MCF 10A (cell line): ENCODE measurements at regions not wholly inside any gene's neighbourhood (a gene's known extent, or its start where the extent isn't known, plus 50 kb on each side); places are given as distances from the start of the nearest gene placed in this dataset.

Experiments used
- BruUV-seq: library from RNA; stranded (reverse); fragments of 400-500 nt; replicated peaks from 2 replicates; lab custom pipeline; 2021; lab: Mats Ljungman, UMichigan
- CTCF ChIA-PET: fragments of 300-600 bp; sonication (Branson Sonifier 250); formaldehyde crosslinking; extraction: SDS; loops from one replicate; lab custom pipeline; 2021; ENCODE audit warnings: antibody characterized with exemption, inconsistent platforms; lab: Yijun Ruan, JAX
- POLR2A ChIA-PET: fragments of 300-600, 350-650 bp; sonication (Branson Sonifier 250); formaldehyde crosslinking; extraction: SDS; loops from one replicate; lab custom pipeline; 2020; ENCODE audit warnings: antibody characterized with exemption, inconsistent platforms; lab: Yijun Ruan, JAX
- DNase-seq: peaks from one replicate; pipeline ENCODE4 v3.0.0-alpha.2; 2018; ENCODE audit not compliant: unreplicated experiment
- H3K27ac Mint-ChIP-seq: one replicate; pipeline ENCODE4 v1.8.0; 2022; ENCODE audit warnings: mild to moderate bottlenecking, low read depth, mixed read lengths; ENCODE audit not compliant: unreplicated experiment
- H3K27me3 Mint-ChIP-seq: one replicate; pipeline ENCODE4 v1.8.0; 2022; ENCODE audit warnings: mixed read lengths; ENCODE audit not compliant: insufficient read depth, unreplicated experiment
- H3K36me3 Mint-ChIP-seq: one replicate; pipeline ENCODE4 v1.8.0; 2022; ENCODE audit warnings: mild to moderate bottlenecking, moderate library complexity, mixed read lengths; ENCODE audit not compliant: insufficient read depth, unreplicated experiment
- H3K4me1 Mint-ChIP-seq: one replicate; pipeline ENCODE4 v1.8.0; 2022; ENCODE audit warnings: mixed read lengths; ENCODE audit not compliant: insufficient read depth, unreplicated experiment
- H3K4me3 Mint-ChIP-seq: one replicate; pipeline ENCODE4 v1.8.0; 2022; ENCODE audit warnings: mild to moderate bottlenecking, moderate library complexity, mixed read lengths; ENCODE audit not compliant: unreplicated experiment
- H3K9me3 Mint-ChIP-seq: one replicate; pipeline ENCODE4 v1.8.0; 2022; ENCODE audit warnings: mixed read lengths; ENCODE audit not compliant: unreplicated experiment
- intact Hi-C: fragments of 100-400 bp; cut with micrococcal nuclease; formaldehyde crosslinking; loops from 2 replicates; pipeline ENCODE4 v1.14.1; 2022
- TF ChIP-seq, protein P1 (sequence below): fragments of 200-600 bp; IDR thresholded peaks from one replicate; pipeline ENCODE4 v1.8.0; 2022; ENCODE audit warnings: antibody characterized with exemption, mild to moderate bottlenecking; ENCODE audit not compliant: unreplicated experiment

DNA sequence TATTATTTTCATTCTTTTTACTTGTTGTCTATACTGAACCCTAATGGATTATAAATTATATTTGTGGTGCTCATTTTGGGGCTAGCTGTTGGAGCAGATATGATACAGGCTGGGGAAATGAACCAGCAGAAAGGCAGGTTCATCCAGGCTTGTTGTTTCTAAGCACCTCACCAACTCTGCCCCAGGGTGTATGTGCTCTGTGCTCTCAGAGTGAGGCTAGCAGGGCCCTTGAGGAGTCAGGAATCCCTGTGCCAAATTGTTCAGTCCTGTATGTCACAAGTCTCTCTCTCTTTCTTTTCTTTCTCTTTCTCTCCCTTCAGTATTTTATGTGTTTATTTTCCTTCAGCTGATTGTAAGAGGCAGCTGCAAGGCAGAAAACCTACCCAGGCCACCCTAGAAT is 181.1 kb upstream of the DPP10 start:
- intact Hi-C loops, result no loop called here
- H3K4me3 Mint-ChIP-seq, result no peak overlapping the region
- DNase-seq, result no peak
- TF ChIP-seq, protein P1, sequence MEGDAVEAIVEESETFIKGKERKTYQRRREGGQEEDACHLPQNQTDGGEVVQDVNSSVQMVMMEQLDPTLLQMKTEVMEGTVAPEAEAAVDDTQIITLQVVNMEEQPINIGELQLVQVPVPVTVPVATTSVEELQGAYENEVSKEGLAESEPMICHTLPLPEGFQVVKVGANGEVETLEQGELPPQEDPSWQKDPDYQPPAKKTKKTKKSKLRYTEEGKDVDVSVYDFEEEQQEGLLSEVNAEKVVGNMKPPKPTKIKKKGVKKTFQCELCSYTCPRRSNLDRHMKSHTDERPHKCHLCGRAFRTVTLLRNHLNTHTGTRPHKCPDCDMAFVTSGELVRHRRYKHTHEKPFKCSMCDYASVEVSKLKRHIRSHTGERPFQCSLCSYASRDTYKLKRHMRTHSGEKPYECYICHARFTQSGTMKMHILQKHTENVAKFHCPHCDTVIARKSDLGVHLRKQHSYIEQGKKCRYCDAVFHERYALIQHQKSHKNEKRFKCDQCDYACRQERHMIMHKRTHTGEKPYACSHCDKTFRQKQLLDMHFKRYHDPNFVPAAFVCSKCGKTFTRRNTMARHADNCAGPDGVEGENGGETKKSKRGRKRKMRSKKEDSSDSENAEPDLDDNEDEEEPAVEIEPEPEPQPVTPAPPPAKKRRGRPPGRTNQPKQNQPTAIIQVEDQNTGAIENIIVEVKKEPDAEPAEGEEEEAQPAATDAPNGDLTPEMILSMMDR, result no peak
- ChIA-PET POLR2A (no interaction called here), CTCF (interaction anchor here (0.6 kb wide), 1 partner anchor 345 kb away, joined by 3 read pairs; no protein-coding TSS in a partner anchor)
- peaks cover 9% of the 10 kb centered on the region for H3K9me3 Mint-ChIP-seq
- peaks cover 11% of the 10 kb centered on the region for H3K4me1 Mint-ChIP-seq
- no peaks in the 10 kb centered on the region for H3K27me3 Mint-ChIP-seq
- no TSS peak for BruUV-seq
- no peaks in the 10 kb centered on the region for H3K36me3 Mint-ChIP-seq
- no peak overlapping the region for H3K27ac Mint-ChIP-seq

DNA sequence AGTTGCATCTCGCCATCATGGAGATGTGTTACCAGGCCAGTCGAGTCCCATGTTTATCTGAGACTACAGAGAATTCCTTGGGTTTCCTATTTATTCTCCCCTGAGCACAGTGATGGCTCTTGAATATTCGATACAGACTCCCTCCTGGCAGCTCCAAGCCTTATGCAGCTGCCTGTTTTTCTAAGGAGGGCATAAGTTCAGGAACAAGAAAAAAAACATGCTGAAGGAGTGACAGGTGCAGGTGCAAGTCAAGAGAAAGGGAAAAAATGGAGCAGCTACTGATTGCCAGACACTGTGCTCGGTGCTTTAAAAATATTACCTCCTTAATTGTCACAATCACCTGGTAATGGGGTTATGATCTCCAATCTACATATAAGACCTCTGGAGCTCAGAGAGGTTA is 177.2 kb upstream of the DPP10 start:
- peaks cover 9% of the 10 kb centered on the region for H3K9me3 Mint-ChIP-seq
- ChIA-PET CTCF (no interaction called here), POLR2A (no interaction called here)
- H3K4me1 Mint-ChIP-seq, result peaks cover 11% of the 10 kb centered on the region
- H3K36me3 Mint-ChIP-seq, result no peaks in the 10 kb centered on the region
- no peak overlapping the region for H3K4me3 Mint-ChIP-seq
- no TSS peak for BruUV-seq
- intact Hi-C loops, result no loop called here
- TF ChIP-seq, protein P1, result no peak
- H3K27me3 Mint-ChIP-seq, result no peaks in the 10 kb centered on the region
- no peak for DNase-seq
- no peak overlapping the region for H3K27ac Mint-ChIP-seq

DNA sequence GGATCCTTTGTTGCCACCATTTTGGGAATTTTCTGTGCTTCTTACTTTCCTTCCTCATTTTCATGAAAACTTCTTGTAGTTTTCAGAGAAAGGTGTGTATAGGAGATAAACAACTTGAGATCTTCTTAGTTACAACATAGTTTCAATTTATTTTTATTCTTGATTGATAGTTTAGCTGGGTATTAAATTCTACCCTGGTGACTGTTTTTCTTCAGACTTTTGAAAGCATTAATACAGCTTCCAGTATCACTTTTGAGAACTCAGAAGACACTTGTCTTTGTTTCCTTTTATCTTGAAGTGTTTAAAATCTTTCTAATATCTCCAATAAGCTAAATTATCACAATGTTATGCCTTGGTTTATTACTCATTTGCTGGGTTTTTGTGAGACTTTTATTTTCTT is 167.5 kb upstream of the DPP10 start:
- H3K4me3 Mint-ChIP-seq, result no peak overlapping the region
- no peak overlapping the region for H3K27ac Mint-ChIP-seq
- DNase-seq, result no peak
- no TSS peak for BruUV-seq
- ChIA-PET CTCF (interaction anchor here (0.7 kb wide), 1 partner anchor 9 kb away, joined by 3 read pairs; no protein-coding TSS in a partner anchor), POLR2A (no interaction called here)
- TF ChIP-seq, protein P1, result no peak
- no peaks in the 10 kb centered on the region for H3K4me1 Mint-ChIP-seq
- intact Hi-C loops, result no loop called here
- H3K36me3 Mint-ChIP-seq, result peaks cover 6% of the 10 kb centered on the region
- H3K9me3 Mint-ChIP-seq, result peaks cover 37% of the 10 kb centered on the region
- H3K27me3 Mint-ChIP-seq, result no peaks in the 10 kb centered on the region

DNA sequence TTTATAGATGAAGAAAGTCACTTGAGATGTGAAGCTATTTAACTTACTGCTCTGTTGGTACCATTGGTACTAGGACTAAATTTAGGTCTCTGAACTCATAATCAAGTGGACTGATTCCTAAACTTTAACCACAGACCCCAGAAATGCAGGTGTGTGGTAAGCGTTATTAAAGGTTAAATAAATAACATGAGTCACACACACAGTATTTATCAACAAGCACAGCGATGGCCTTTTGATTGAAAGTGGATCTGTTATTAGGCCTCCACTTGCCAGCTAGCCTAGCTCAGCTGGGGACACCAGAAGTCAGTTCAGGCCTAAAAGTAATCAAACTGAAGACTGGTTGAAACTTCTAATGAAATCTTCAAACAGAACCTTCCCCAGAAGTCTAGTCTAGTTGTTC is 161.3 kb upstream of the DPP10 start:
- peaks cover 13% of the 10 kb centered on the region for H3K27me3 Mint-ChIP-seq
- no peak for DNase-seq
- no peaks in the 10 kb centered on the region for H3K4me1 Mint-ChIP-seq
- TF ChIP-seq, protein P1, result no peak
- intact Hi-C loops, result no loop called here
- no peak overlapping the region for H3K27ac Mint-ChIP-seq
- ChIA-PET POLR2A (no interaction called here), CTCF (interaction anchor here (0.5 kb wide), 1 partner anchor 79 kb away, joined by 3 read pairs; no protein-coding TSS in a partner anchor)
- peaks cover 12% of the 10 kb centered on the region for H3K9me3 Mint-ChIP-seq
- no TSS peak for BruUV-seq
- H3K36me3 Mint-ChIP-seq, result peaks cover 6% of the 10 kb centered on the region
- H3K4me3 Mint-ChIP-seq, result no peak overlapping the region
